ENCODE measurements at regions not wholly inside any gene's neighbourhood (a gene's known extent, or its start where the extent isn't known, plus 50 kb on each side); places are given as distances from the start of the nearest gene placed in this dataset.

DNA sequence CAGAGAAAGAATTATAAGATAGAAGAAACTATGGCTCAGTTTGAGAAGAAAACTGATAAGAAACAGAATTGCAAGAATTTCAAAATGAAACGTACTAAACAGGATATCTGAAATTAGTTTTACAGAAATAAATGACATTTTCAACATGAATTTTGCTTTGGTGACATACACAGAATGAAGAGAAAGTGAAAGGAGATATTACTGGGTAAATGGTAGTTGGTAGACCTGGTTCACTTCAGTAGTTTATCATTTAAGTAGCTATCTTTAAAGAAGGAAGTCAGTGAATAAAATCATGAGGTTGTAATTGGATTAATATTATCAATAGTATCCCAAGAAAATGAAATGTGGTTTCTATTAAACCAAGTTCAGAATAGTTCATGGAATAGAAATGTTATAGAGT, 395.5 kb upstream of the SMIM31 start:
- WGBS (ENCODE audit: extremely low coverage, insufficient coverage, low lambda C conversion rate): no CpG with 5 or more reads among the region's 1 CpG

GRCh38 chr4:164359881-164360280, 394.1 kb upstream of the SMIM31 start:
- H3K4me1 ChIP-seq (ENCODE audit: control insufficient read depth, low read depth, low read length): no peaks in the 10 kb centered on the region
- no peak overlapping the region for H3K56ac ChIP-seq (ENCODE audit: low read length)
- no peak overlapping the region for H4K8ac ChIP-seq (ENCODE audit: low read depth, low read length)
- no peak overlapping the region for H2AK5ac ChIP-seq (ENCODE audit: low read length)
- H2BK5ac ChIP-seq (ENCODE audit: low read length): no peak overlapping the region
- no CpG with 5 or more reads among the region's 6 CpGs for WGBS (ENCODE audit: extremely low coverage, insufficient coverage, low lambda C conversion rate)
- H3K27ac ChIP-seq (ENCODE audit: low read depth, low read length): no peak overlapping the region
- H2BK15ac ChIP-seq (replicated peaks; ENCODE audit: low read depth): no peak overlapping the region
- no peak overlapping the region for H3K4me2 ChIP-seq (ENCODE audit: low read length)
- H2BK120ac ChIP-seq (ENCODE audit: low read depth, low read length): no peak overlapping the region
- H3K18ac ChIP-seq (ENCODE audit: low read length): no peak overlapping the region
- no peaks in the 10 kb centered on the region for H3K36me3 ChIP-seq (ENCODE audit: control insufficient read depth, insufficient read depth, low read length)
- H3K9ac ChIP-seq (ENCODE audit: low read length): no peak overlapping the region
- no peak overlapping the region for H4K5ac ChIP-seq (ENCODE audit: low read length)
- no peak for DNase-seq
- no peaks in the 10 kb centered on the region for H3K79me2 ChIP-seq (ENCODE audit: control insufficient read depth, insufficient read depth, low read length)
- no peaks in the 10 kb centered on the region for H3K79me1 ChIP-seq (ENCODE audit: low read length)
- H3K23ac ChIP-seq (ENCODE audit: low read length): no peak overlapping the region
- no peak overlapping the region for H3K4me3 ChIP-seq (ENCODE audit: low read length)
- H3K27me3 ChIP-seq (ENCODE audit: insufficient read depth, low read length, poor library complexity): no peaks in the 10 kb centered on the region
- H3K4ac ChIP-seq (ENCODE audit: low read depth, low read length): no peak overlapping the region

More for the DNA sequence above, 395.5 kb upstream of the SMIM31 start:
- Histone ChIP-seq H4K5ac (ENCODE audit: low read length) (no peak overlapping the region), H3K36me3 (ENCODE audit: control insufficient read depth, insufficient read depth, low read length) (no peaks in the 10 kb centered on the region), H3K4me2 (ENCODE audit: low read length) (no peak overlapping the region), H3K18ac (ENCODE audit: low read length) (no peak overlapping the region), H2BK120ac (ENCODE audit: low read depth, low read length) (no peak overlapping the region), H2BK15ac (replicated peaks; ENCODE audit: low read depth) (no peak overlapping the region), H3K56ac (ENCODE audit: low read length) (no peak overlapping the region), H4K8ac (ENCODE audit: low read depth, low read length) (no peak overlapping the region), H3K27ac (ENCODE audit: low read depth, low read length) (no peak overlapping the region), H3K79me1 (ENCODE audit: low read length) (no peaks in the 10 kb centered on the region), H2AK5ac (ENCODE audit: low read length) (no peak overlapping the region), H3K79me2 (ENCODE audit: control insufficient read depth, insufficient read depth, low read length) (no peaks in the 10 kb centered on the region), H3K4me3 (ENCODE audit: low read length) (no peak overlapping the region), H3K4me1 (ENCODE audit: control insufficient read depth, low read depth, low read length) (no peaks in the 10 kb centered on the region), H3K23ac (ENCODE audit: low read length) (no peak overlapping the region), H3K9ac (ENCODE audit: low read length) (no peak overlapping the region), H3K27me3 (ENCODE audit: insufficient read depth, low read length, poor library complexity) (no peaks in the 10 kb centered on the region), H2BK5ac (ENCODE audit: low read length) (no peak overlapping the region), H3K4ac (ENCODE audit: low read depth, low read length) (no peak overlapping the region)
- DNase-seq: no peak

DNA sequence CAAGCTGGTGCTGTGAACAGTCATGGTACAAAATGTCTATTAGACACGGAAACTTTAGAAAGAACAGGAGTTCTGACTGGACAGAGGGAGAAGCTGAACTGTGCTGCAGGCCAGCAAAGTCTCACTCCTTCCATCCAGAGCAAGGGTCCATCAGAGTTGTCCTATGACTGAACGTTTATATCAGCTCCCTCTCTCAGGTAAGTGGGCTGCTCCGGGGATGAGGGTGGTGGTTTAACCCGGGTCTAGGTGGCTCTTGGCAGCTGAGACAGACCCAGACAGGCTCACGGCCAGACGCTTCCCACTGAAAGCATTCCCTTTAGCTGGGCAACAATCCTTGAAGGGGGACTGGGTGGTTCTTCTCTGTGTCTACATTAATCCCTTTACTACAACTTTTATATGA, 385.0 kb upstream of the SMIM31 start:
- Histone ChIP-seq H3K27me3 (ENCODE audit: insufficient read depth, low read length, poor library complexity) (no peaks in the 10 kb centered on the region), H3K9ac (ENCODE audit: low read length) (no peak overlapping the region), H2BK120ac (ENCODE audit: low read depth, low read length) (no peak overlapping the region), H2BK5ac (ENCODE audit: low read length) (no peak overlapping the region), H3K79me1 (ENCODE audit: low read length) (no peaks in the 10 kb centered on the region), H3K4me1 (ENCODE audit: control insufficient read depth, low read depth, low read length) (no peaks in the 10 kb centered on the region), H3K56ac (ENCODE audit: low read length) (no peak overlapping the region), H3K18ac (ENCODE audit: low read length) (no peak overlapping the region), H3K79me2 (ENCODE audit: control insufficient read depth, insufficient read depth, low read length) (no peaks in the 10 kb centered on the region), H3K4me2 (ENCODE audit: low read length) (no peak overlapping the region), H4K8ac (ENCODE audit: low read depth, low read length) (no peak overlapping the region), H3K23ac (ENCODE audit: low read length) (no peak overlapping the region), H4K5ac (ENCODE audit: low read length) (no peak overlapping the region), H2BK15ac (replicated peaks; ENCODE audit: low read depth) (no peak overlapping the region), H3K36me3 (ENCODE audit: control insufficient read depth, insufficient read depth, low read length) (no peaks in the 10 kb centered on the region), H3K4me3 (ENCODE audit: low read length) (no peak overlapping the region), H3K27ac (ENCODE audit: low read depth, low read length) (no peak overlapping the region), H2AK5ac (ENCODE audit: low read length) (no peak overlapping the region), H3K4ac (ENCODE audit: low read depth, low read length) (no peak overlapping the region)
- WGBS (ENCODE audit: extremely low coverage, insufficient coverage, low lambda C conversion rate): no CpG with 5 or more reads among the region's 6 CpGs
- DNase-seq: no peak

DNA sequence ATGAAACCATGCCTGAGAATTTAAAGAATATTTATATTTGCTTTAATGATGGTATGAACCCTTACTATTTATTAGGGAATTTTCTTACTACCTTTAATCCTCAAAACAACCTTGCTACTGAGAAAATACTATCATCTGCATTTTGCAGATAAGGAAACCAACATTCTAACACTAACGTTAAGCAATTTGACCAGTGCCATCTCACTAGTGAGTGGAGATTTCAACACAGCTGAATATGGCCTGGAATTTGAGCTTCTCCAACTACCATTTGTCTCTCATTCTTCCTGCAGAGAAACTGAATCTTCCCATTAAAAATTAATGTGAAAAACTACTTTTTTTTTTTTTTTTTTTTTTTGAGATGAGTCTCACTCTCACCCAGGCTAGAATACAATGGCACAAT, 380.9 kb upstream of the SMIM31 start:
- no peak overlapping the region for H3K4ac ChIP-seq (ENCODE audit: low read depth, low read length)
- no peak overlapping the region for H3K23ac ChIP-seq (ENCODE audit: low read length)
- no peak overlapping the region for H3K4me2 ChIP-seq (ENCODE audit: low read length)
- no peak overlapping the region for H4K8ac ChIP-seq (ENCODE audit: low read depth, low read length)
- H2BK5ac ChIP-seq (ENCODE audit: low read length): no peak overlapping the region
- no peaks in the 10 kb centered on the region for H3K27me3 ChIP-seq (ENCODE audit: insufficient read depth, low read length, poor library complexity)
- no CpG with 5 or more reads among the region's 1 CpG for WGBS (ENCODE audit: extremely low coverage, insufficient coverage, low lambda C conversion rate)
- no peak overlapping the region for H3K27ac ChIP-seq (ENCODE audit: low read depth, low read length)
- DNase-seq: no peak
- H2BK15ac ChIP-seq (replicated peaks; ENCODE audit: low read depth): no peak overlapping the region
- H4K5ac ChIP-seq (ENCODE audit: low read length): no peak overlapping the region
- no peaks in the 10 kb centered on the region for H3K79me2 ChIP-seq (ENCODE audit: control insufficient read depth, insufficient read depth, low read length)
- no peaks in the 10 kb centered on the region for H3K36me3 ChIP-seq (ENCODE audit: control insufficient read depth, insufficient read depth, low read length)
- H3K79me1 ChIP-seq (ENCODE audit: low read length): no peaks in the 10 kb centered on the region
- H3K56ac ChIP-seq (ENCODE audit: low read length): no peak overlapping the region
- H2BK120ac ChIP-seq (ENCODE audit: low read depth, low read length): no peak overlapping the region
- no peak overlapping the region for H3K4me3 ChIP-seq (ENCODE audit: low read length)
- H3K4me1 ChIP-seq (ENCODE audit: control insufficient read depth, low read depth, low read length): no peaks in the 10 kb centered on the region
- H3K9ac ChIP-seq (ENCODE audit: low read length): no peak overlapping the region
- H3K18ac ChIP-seq (ENCODE audit: low read length): no peak overlapping the region
- no peak overlapping the region for H2AK5ac ChIP-seq (ENCODE audit: low read length)

DNA sequence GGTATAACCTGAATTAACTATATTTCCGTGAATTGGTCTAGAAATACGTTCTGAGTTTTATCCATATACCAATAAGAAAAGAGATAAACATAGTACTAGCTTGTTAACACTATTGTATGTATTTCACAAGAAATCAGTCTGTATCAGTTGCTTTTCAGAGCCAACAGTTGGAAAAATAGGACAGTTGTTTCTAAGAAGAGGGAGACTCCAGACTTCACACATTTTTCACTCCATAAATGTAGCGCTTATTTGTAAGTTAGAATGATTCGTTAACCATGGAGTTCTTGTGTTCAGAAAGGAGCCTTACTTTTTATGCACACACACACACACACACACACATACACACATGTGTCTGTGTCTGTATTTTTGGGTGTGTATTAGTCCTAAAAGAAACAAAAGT, 376.7 kb upstream of the SMIM31 start:
- WGBS (ENCODE audit: extremely low coverage, insufficient coverage, low lambda C conversion rate): no CpG with 5 or more reads among the region's 4 CpGs

GRCh38 chr4:164378361-164378760, 375.6 kb upstream of the SMIM31 start:
- no peak for DNase-seq
- no peak overlapping the region for H3K27ac ChIP-seq (ENCODE audit: low read depth, low read length)
- H3K4me3 ChIP-seq (ENCODE audit: low read length): no peak overlapping the region
- H2BK15ac ChIP-seq (replicated peaks; ENCODE audit: low read depth): no peak overlapping the region
- no peak overlapping the region for H2BK5ac ChIP-seq (ENCODE audit: low read length)
- H3K79me1 ChIP-seq (ENCODE audit: low read length): no peaks in the 10 kb centered on the region
- no peak overlapping the region for H3K9ac ChIP-seq (ENCODE audit: low read length)
- H3K79me2 ChIP-seq (ENCODE audit: control insufficient read depth, insufficient read depth, low read length): no peaks in the 10 kb centered on the region
- H3K27me3 ChIP-seq (ENCODE audit: insufficient read depth, low read length, poor library complexity): peaks cover 2% of the 10 kb centered on the region
- H2BK120ac ChIP-seq (ENCODE audit: low read depth, low read length): no peak overlapping the region
- H3K4ac ChIP-seq (ENCODE audit: low read depth, low read length): no peak overlapping the region
- H3K23ac ChIP-seq (ENCODE audit: low read length): no peak overlapping the region
- H4K5ac ChIP-seq (ENCODE audit: low read length): no peak overlapping the region
- H3K4me1 ChIP-seq (ENCODE audit: control insufficient read depth, low read depth, low read length): no peaks in the 10 kb centered on the region
- H3K36me3 ChIP-seq (ENCODE audit: control insufficient read depth, insufficient read depth, low read length): no peaks in the 10 kb centered on the region
- no peak overlapping the region for H3K18ac ChIP-seq (ENCODE audit: low read length)
- H4K8ac ChIP-seq (ENCODE audit: low read depth, low read length): no peak overlapping the region
- no CpG with 5 or more reads among the region's 5 CpGs for WGBS (ENCODE audit: extremely low coverage, insufficient coverage, low lambda C conversion rate)
- H2AK5ac ChIP-seq (ENCODE audit: low read length): no peak overlapping the region
- H3K56ac ChIP-seq (ENCODE audit: low read length): no peak overlapping the region
- H3K4me2 ChIP-seq (ENCODE audit: low read length): no peak overlapping the region

More for the DNA sequence above, 376.7 kb upstream of the SMIM31 start:
- Histone ChIP-seq H2AK5ac (ENCODE audit: low read length) (no peak overlapping the region), H2BK120ac (ENCODE audit: low read depth, low read length) (no peak overlapping the region), H3K18ac (ENCODE audit: low read length) (no peak overlapping the region), H3K23ac (ENCODE audit: low read length) (no peak overlapping the region), H3K4me2 (ENCODE audit: low read length) (no peak overlapping the region), H2BK5ac (ENCODE audit: low read length) (no peak overlapping the region), H3K4me3 (ENCODE audit: low read length) (no peak overlapping the region), H2BK15ac (replicated peaks; ENCODE audit: low read depth) (no peak overlapping the region), H3K27me3 (ENCODE audit: insufficient read depth, low read length, poor library complexity) (peaks cover 2% of the 10 kb centered on the region), H3K9ac (ENCODE audit: low read length) (no peak overlapping the region), H3K4ac (ENCODE audit: low read depth, low read length) (no peak overlapping the region), H4K5ac (ENCODE audit: low read length) (no peak overlapping the region), H3K79me1 (ENCODE audit: low read length) (no peaks in the 10 kb centered on the region), H3K79me2 (ENCODE audit: control insufficient read depth, insufficient read depth, low read length) (no peaks in the 10 kb centered on the region), H3K56ac (ENCODE audit: low read length) (no peak overlapping the region), H3K36me3 (ENCODE audit: control insufficient read depth, insufficient read depth, low read length) (no peaks in the 10 kb centered on the region), H3K4me1 (ENCODE audit: control insufficient read depth, low read depth, low read length) (no peaks in the 10 kb centered on the region), H4K8ac (ENCODE audit: low read depth, low read length) (no peak overlapping the region), H3K27ac (ENCODE audit: low read depth, low read length) (no peak overlapping the region)
- no peak for DNase-seq
